CD4-positive, alpha-beta memory T cell (primary cell): ENCODE measurements at regions not wholly inside any gene's neighbourhood (a gene's known extent, or its start where the extent isn't known, plus 50 kb on each side); places are given as distances from the start of the nearest gene placed in this dataset.

Experiments used
- CTCF ChIA-PET: fragments of 350-600 bp; sonication (Branson Sonifier 250); formaldehyde crosslinking; loops from one replicate; lab custom pipeline; 2021; ENCODE audit warnings: inconsistent platforms; ENCODE audit not compliant: partially characterized antibody; lab: Charles Lee
- POLR2A ChIA-PET: fragments of 350-600 bp; sonication (Branson Sonifier 250); formaldehyde crosslinking; loops from one replicate; lab custom pipeline; 2021; ENCODE audit not compliant: partially characterized antibody; lab: Charles Lee
- DNase-seq, 5 donors: peaks; one replicate each; pipeline versions ENCODE4 v3.0.0 to v3.0.0-alpha.2; 2020 to 2022; ENCODE audit warnings: mixed read lengths in 1 of 5
- H3K27ac ChIP-seq: one replicate; pipeline ENCODE4 v1.7.0; 2013; ENCODE audit warnings: low read depth, low read length
- H3K27me3 ChIP-seq: 2 replicates; pipeline ENCODE4 v1.7.0; 2013; ENCODE audit warnings: mild to moderate bottlenecking, low read length, moderate library complexity; ENCODE audit not compliant: insufficient read depth
- H3K36me3 ChIP-seq: 2 replicates; pipeline ENCODE4 v1.7.0; 2013; ENCODE audit warnings: mild to moderate bottlenecking, low read length, moderate library complexity; ENCODE audit not compliant: insufficient read depth
- H3K4me1 ChIP-seq: 2 replicates; pipeline ENCODE4 v1.7.0; 2013; ENCODE audit warnings: mild to moderate bottlenecking, low read length, moderate library complexity; ENCODE audit not compliant: insufficient read depth
- H3K4me3 ChIP-seq, 2 donors: one replicate each; pipeline ENCODE4 v1.7.0; 2013; ENCODE audit warnings: low read length in 2 of 2, mild to moderate bottlenecking in 1 of 2
- H3K9me3 ChIP-seq, 2 donors: one replicate each; pipeline ENCODE4 v1.7.0; 2013; ENCODE audit warnings: low read length in 2 of 2, control low read depth in 1 of 2; ENCODE audit not compliant: control insufficient read depth in 1 of 2
- H3K27ac Mint-ChIP-seq, 7 donors: one replicate each; pipeline ENCODE4 v1.8.0; 2020 to 2021; ENCODE audit warnings: mixed read lengths in 7 of 7, mild to moderate bottlenecking in 6 of 7, inconsistent platforms in 3 of 7, moderate library complexity in 3 of 7
- H3K27me3 Mint-ChIP-seq, 2 donors: one replicate each; pipeline ENCODE4 v1.8.0; 2020 to 2021; ENCODE audit warnings: mixed read lengths in 2 of 2
- H3K36me3 Mint-ChIP-seq, 2 donors: one replicate each; pipeline ENCODE4 v1.8.0; 2020 to 2021; ENCODE audit warnings: mixed read lengths in 2 of 2, inconsistent platforms in 1 of 2, mild to moderate bottlenecking in 1 of 2
- H3K4me1 Mint-ChIP-seq, 4 donors: one replicate each; pipeline ENCODE4 v1.8.0; 2020 to 2021; ENCODE audit warnings: mixed read lengths in 4 of 4, mild to moderate bottlenecking in 1 of 4
- H3K4me3 Mint-ChIP-seq, 8 donors: one replicate each; pipeline ENCODE4 v1.8.0; 2020 to 2021; ENCODE audit warnings: mixed read lengths in 8 of 8, mild to moderate bottlenecking in 7 of 8, moderate library complexity in 6 of 8, inconsistent platforms in 3 of 8
- H3K9me3 Mint-ChIP-seq, 8 donors: one replicate each; pipeline ENCODE4 v1.8.0; 2020 to 2021; ENCODE audit warnings: mixed read lengths in 8 of 8, mild to moderate bottlenecking in 5 of 8, inconsistent platforms in 3 of 8, moderate library complexity in 1 of 8
- intact Hi-C: fragments of 100-400 bp; cut with micrococcal nuclease; formaldehyde crosslinking; loops from one replicate; pipeline ENCODE4 v1.15.1; 2023

- H3K4me3 ChIP-seq = no peak overlapping the region
- intact Hi-C loops = no loop called here
These were observed 86.5 kb upstream of the GPM6B start for GRCh38 chrX:13903405-13903804.

GRCh38 chrX:13902406-13902805 is 85.5 kb upstream of the GPM6B start:
- Mint-ChIP-seq H3K27ac (no peak overlapping the region), H3K9me3 (no peaks in the 10 kb centered on the region), H3K4me1 (no peaks in the 10 kb centered on the region), H3K27me3 (no peaks in the 10 kb centered on the region), H3K4me3 (no peak overlapping the region), H3K36me3 (no peaks in the 10 kb centered on the region)
- no peak overlapping the region for H3K27ac ChIP-seq
- no peak overlapping the region for H3K4me3 ChIP-seq
- intact Hi-C loops = no loop called here
- H3K36me3 ChIP-seq = no peaks in the 10 kb centered on the region
- CTCF ChIA-PET = no interaction called here
- POLR2A ChIA-PET = no interaction called here
- H3K4me1 ChIP-seq = no peaks in the 10 kb centered on the region
- DNase-seq = no peak
- no peaks in the 10 kb centered on the region for H3K27me3 ChIP-seq
- H3K9me3 ChIP-seq = no peaks in the 10 kb centered on the region

More at GRCh38 chrX:13903405-13903804, 86.5 kb upstream of the GPM6B start:
- ChIA-PET CTCF (no interaction called here), POLR2A (no interaction called here)
- no peaks in the 10 kb centered on the region for H3K9me3 Mint-ChIP-seq
- no peak overlapping the region for H3K27ac Mint-ChIP-seq
- H3K36me3 ChIP-seq = no peaks in the 10 kb centered on the region
- no peaks in the 10 kb centered on the region for H3K27me3 ChIP-seq
- H3K4me1 Mint-ChIP-seq = no peaks in the 10 kb centered on the region
- H3K4me3 Mint-ChIP-seq = no peak overlapping the region
- no peaks in the 10 kb centered on the region for H3K27me3 Mint-ChIP-seq
- H3K4me1 ChIP-seq = no peaks in the 10 kb centered on the region
- H3K36me3 Mint-ChIP-seq = no peaks in the 10 kb centered on the region
- H3K9me3 ChIP-seq = no peaks in the 10 kb centered on the region
- H3K27ac ChIP-seq = no peak overlapping the region
- DNase-seq = no peak

- no peaks in the 10 kb centered on the region for H3K4me1 Mint-ChIP-seq
- H3K36me3 ChIP-seq = no peaks in the 10 kb centered on the region
- H3K27ac Mint-ChIP-seq = no peak overlapping the region
- intact Hi-C loops = no loop called here
- CTCF ChIA-PET = no interaction called here
- no peak for DNase-seq
- no peaks in the 10 kb centered on the region for H3K4me1 ChIP-seq
- H3K36me3 Mint-ChIP-seq = no peaks in the 10 kb centered on the region
- POLR2A ChIA-PET = no interaction called here
- no peak overlapping the region for H3K4me3 ChIP-seq
- no peak overlapping the region for H3K27ac ChIP-seq
- peaks cover 0 to 1% of the 10 kb centered on the region in 2 donors for H3K27me3 Mint-ChIP-seq
- H3K4me3 Mint-ChIP-seq = no peak overlapping the region
- H3K9me3 Mint-ChIP-seq = no peaks in the 10 kb centered on the region
- H3K27me3 ChIP-seq = no peaks in the 10 kb centered on the region
- no peaks in the 10 kb centered on the region for H3K9me3 ChIP-seq
These were observed 84.5 kb upstream of the GPM6B start for GRCh38 chrX:13901354-13901753.

GRCh38 chrX:13900351-13900750 is 83.5 kb upstream of the GPM6B start:
- no peaks in the 10 kb centered on the region for H3K4me1 ChIP-seq
- H3K4me3 Mint-ChIP-seq = no peak overlapping the region
- CTCF ChIA-PET = no interaction called here
- H3K4me1 Mint-ChIP-seq = no peaks in the 10 kb centered on the region
- H3K36me3 ChIP-seq = no peaks in the 10 kb centered on the region
- POLR2A ChIA-PET = no interaction called here
- intact Hi-C loops = no loop called here
- H3K4me3 ChIP-seq = no peak overlapping the region
- no peaks in the 10 kb centered on the region for H3K9me3 Mint-ChIP-seq
- peaks cover 0 to 1% of the 10 kb centered on the region in 2 donors for H3K27me3 Mint-ChIP-seq
- H3K27ac Mint-ChIP-seq = no peak overlapping the region
- no peak overlapping the region for H3K27ac ChIP-seq
- H3K36me3 Mint-ChIP-seq = no peaks in the 10 kb centered on the region
- H3K27me3 ChIP-seq = no peaks in the 10 kb centered on the region
- H3K9me3 ChIP-seq = no peaks in the 10 kb centered on the region
- DNase-seq = no peak

GRCh38 chrX:13899607-13900006 is 82.7 kb upstream of the GPM6B start:
- no peak for DNase-seq
- Histone ChIP-seq H3K4me1 (no peaks in the 10 kb centered on the region), H3K27ac (no peak overlapping the region), H3K4me3 (no peak overlapping the region), H3K36me3 (no peaks in the 10 kb centered on the region), H3K27me3 (no peaks in the 10 kb centered on the region), H3K9me3 (no peaks in the 10 kb centered on the region)
- H3K27me3 Mint-ChIP-seq = peaks cover 0 to 1% of the 10 kb centered on the region in 2 donors
- no peaks in the 10 kb centered on the region for H3K36me3 Mint-ChIP-seq
- POLR2A ChIA-PET = no interaction called here
- CTCF ChIA-PET = no interaction called here
- no peak overlapping the region for H3K27ac Mint-ChIP-seq
- intact Hi-C loops = no loop called here
- no peaks in the 10 kb centered on the region for H3K4me1 Mint-ChIP-seq
- H3K9me3 Mint-ChIP-seq = no peaks in the 10 kb centered on the region
- H3K4me3 Mint-ChIP-seq = no peak overlapping the region

GRCh38 chrX:13898603-13899002 is 81.7 kb upstream of the GPM6B start:
- no peaks in the 10 kb centered on the region for H3K9me3 Mint-ChIP-seq
- intact Hi-C loops = no loop called here
- POLR2A ChIA-PET = no interaction called here

GRCh38 chrX:13898083-13898482 is 81.2 kb upstream of the GPM6B start:
- no peak for DNase-seq
- ChIA-PET POLR2A (no interaction called here), CTCF (no interaction called here)
- intact Hi-C loops = no loop called here
- Mint-ChIP-seq H3K9me3 (no peaks in the 10 kb centered on the region), H3K27me3 (peaks cover 0 to 1% of the 10 kb centered on the region in 2 donors), H3K36me3 (no peaks in the 10 kb centered on the region), H3K4me3 (no peak overlapping the region), H3K27ac (no peak overlapping the region), H3K4me1 (no peaks in the 10 kb centered on the region)
- no peak overlapping the region for H3K4me3 ChIP-seq
- no peak overlapping the region for H3K27ac ChIP-seq
- no peaks in the 10 kb centered on the region for H3K27me3 ChIP-seq
- H3K4me1 ChIP-seq = no peaks in the 10 kb centered on the region
- H3K36me3 ChIP-seq = no peaks in the 10 kb centered on the region
- no peaks in the 10 kb centered on the region for H3K9me3 ChIP-seq

More at GRCh38 chrX:13898603-13899002, 81.7 kb upstream of the GPM6B start:
- H3K36me3 Mint-ChIP-seq = no peaks in the 10 kb centered on the region
- peaks cover 0 to 1% of the 10 kb centered on the region in 2 donors for H3K27me3 Mint-ChIP-seq
- Histone ChIP-seq H3K27me3 (no peaks in the 10 kb centered on the region), H3K36me3 (no peaks in the 10 kb centered on the region), H3K27ac (no peak overlapping the region), H3K9me3 (no peaks in the 10 kb centered on the region), H3K4me3 (no peak overlapping the region), H3K4me1 (no peaks in the 10 kb centered on the region)
- no peak overlapping the region for H3K27ac Mint-ChIP-seq
- no peak for DNase-seq
- H3K4me3 Mint-ChIP-seq = no peak overlapping the region
- no peaks in the 10 kb centered on the region for H3K4me1 Mint-ChIP-seq
- CTCF ChIA-PET = no interaction called here

- ChIA-PET POLR2A (no interaction called here), CTCF (no interaction called here)
These were observed 80.7 kb upstream of the GPM6B start for GRCh38 chrX:13897566-13897965.

More at GRCh38 chrX:13897566-13897965, 80.7 kb upstream of the GPM6B start:
- Mint-ChIP-seq H3K4me1 (no peaks in the 10 kb centered on the region), H3K9me3 (no peaks in the 10 kb centered on the region), H3K27ac (no peak overlapping the region), H3K4me3 (no peak overlapping the region), H3K27me3 (peaks cover 0 to 1% of the 10 kb centered on the region in 2 donors), H3K36me3 (no peaks in the 10 kb centered on the region)
- intact Hi-C loops = no loop called here
- no peaks in the 10 kb centered on the region for H3K9me3 ChIP-seq
- H3K27ac ChIP-seq = no peak overlapping the region
- H3K36me3 ChIP-seq = no peaks in the 10 kb centered on the region
- no peak overlapping the region for H3K4me3 ChIP-seq
- H3K4me1 ChIP-seq = no peaks in the 10 kb centered on the region
- no peak for DNase-seq
- no peaks in the 10 kb centered on the region for H3K27me3 ChIP-seq
